DMS79 treated with DMSO at 0.1 percent for 48 hours (cell line): ENCODE measurements at regions not wholly inside any gene's neighbourhood (a gene's known extent, or its start where the extent isn't known, plus 50 kb on each side); places are given as distances from the start of the nearest gene placed in this dataset.

Experiments
- DNase-seq: peaks from one replicate; lab custom pipeline; 2025; lab: John Stamatoyannopoulos, UW

DNA sequence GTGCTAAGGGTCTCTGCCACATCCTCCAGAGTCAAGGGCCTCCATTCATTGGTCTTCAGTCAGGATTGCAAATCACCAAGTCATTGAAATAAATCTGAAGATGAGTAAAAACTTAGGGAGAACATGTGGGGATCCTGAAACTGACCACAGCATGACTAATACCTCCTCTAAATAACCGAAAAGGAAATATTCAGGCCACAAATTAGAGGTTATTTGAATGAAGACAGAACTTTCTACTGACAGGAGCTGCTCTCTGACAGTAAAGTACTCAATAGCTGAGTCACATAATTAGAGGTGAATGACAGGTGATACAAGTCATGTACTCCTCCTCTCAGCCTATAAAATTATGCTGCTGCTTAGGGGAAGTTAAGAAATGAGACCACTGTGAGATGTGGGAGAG is 240.2 kb upstream of the F9 start:
- no peak for DNase-seq

DNA sequence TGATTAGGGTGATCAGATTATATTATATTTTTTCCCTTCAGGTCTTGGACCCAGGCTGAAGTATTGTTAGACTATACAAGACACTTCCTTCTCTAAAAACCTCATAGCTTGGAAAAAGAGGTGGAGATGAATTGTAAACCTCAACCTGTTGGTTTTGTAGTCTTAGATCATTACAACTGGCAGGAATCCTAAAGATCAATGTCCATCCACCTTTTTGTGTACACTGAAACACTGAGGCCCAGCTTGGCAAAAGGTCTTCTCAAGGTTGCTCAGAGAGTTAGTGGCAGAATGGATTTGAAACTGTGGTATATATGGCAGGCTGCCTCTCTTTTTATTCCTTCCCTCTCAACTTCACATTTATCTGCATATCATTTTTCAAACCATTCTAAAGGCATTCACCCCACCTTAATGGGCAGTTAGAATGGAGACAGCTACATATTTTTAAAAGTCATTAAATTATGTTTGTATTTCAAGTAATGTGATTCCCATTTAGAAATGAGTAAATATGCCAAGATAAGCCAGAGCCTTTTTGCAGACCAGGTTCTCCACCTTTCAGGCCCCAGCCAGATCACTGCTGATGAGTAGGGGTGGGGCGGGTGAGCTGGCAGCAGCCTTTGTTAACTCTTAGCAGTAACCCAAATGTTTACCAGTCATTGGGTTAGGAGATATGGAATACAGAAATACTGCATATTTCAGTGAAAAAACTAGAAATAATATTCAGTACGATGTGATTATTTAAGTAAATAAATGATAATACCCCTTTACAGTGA is 243.2 kb upstream of the F9 start:
- no peak for DNase-seq

DNA sequence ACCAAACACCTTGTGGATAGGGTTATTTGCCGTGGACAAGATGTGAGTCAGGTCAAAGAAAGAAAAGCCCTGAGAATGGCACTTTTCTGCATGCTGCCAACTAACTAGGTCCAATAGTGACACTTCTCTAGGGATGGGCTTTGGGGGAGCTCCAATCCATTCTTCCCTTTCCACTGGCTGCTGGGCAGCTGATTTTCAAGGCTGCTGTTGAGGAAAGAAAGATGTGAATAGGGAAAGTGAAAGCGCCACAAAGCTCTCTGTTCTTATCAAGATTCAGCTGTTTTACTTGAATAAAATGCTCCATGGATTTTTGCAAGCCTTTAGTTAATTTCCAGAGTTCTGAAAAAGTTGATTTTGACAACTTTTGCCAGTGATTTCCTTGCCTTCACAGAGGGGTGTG is 244.2 kb upstream of the F9 start:
- no peak for DNase-seq

DNA sequence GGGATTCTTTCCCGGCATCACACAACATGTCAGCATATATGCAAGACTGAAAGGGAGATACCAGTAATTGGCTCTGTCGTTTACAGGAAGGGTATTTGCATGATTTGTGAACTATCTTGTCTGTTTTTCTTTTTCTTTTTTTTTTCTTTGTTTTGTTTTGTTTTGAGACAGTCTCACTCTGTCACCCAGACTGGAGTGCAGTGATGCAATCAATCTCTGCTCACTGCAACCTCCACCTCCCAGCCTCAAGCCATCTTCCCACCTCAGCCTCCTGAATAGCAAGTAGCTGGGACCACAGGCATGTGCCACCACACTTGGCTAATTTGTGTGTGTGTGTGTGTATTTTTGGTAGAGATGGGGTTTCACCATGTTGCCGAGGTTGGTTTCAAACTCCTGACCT is 262.7 kb upstream of the F9 start:
- no peak for DNase-seq

DNA sequence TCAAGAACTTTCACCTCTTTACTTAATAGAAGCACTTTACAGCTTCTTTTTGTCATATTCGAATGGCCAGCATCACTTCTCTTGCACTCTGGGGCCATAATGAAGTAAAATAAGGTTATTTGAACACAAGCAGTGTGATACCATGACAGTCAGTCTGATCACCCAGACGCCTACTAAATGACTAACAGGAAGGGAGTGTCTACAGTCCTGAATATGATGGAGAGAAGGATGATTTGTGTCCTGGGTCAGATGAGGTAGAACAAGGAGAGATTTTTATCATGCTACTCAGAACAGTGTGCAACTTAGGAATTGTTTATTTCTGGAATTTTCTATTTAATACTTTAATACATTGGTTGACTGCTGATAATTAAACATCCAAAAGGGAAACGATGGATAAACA is 284.2 kb upstream of the F9 start:
- no peak for DNase-seq

DNA sequence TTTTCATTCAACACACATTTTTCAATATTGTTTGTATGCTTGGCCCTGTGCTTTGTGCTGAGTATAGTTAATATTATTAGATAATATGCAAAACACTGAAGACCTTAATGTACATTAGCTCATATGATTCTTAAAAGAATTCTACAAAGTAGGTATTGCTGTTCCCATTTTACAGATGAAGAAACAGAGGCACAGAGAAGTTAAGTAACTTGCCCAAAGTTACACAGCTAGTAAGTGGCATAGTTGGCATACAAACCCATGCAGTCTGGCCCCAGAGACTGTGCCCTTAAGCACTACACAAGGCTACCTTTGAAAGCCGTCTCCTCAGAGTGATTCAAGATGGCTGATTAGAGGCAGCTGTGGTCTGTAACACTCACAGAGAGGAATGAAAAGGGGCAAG is 293.4 kb upstream of the F9 start:
- DNase-seq: no peak

DNA sequence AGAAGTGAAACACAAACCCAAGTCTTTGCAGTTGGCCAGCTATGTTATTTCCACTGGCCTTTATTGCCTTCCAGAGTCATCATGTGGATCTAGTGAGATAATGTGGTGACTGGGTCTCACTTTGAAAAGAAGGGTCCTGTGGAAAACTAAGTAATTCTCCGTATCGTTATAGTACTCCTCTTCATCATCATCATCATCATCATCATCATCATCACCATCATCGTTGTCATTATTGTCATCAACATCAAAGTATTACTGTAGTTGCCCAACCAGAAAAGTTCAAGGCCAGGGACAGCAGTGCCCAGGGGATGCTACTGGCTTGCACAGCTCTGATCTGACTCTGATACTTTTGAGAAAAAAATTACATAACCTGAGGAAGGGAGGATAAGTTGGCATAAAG is 295.6 kb upstream of the F9 start:
- DNase-seq: no peak

DNA sequence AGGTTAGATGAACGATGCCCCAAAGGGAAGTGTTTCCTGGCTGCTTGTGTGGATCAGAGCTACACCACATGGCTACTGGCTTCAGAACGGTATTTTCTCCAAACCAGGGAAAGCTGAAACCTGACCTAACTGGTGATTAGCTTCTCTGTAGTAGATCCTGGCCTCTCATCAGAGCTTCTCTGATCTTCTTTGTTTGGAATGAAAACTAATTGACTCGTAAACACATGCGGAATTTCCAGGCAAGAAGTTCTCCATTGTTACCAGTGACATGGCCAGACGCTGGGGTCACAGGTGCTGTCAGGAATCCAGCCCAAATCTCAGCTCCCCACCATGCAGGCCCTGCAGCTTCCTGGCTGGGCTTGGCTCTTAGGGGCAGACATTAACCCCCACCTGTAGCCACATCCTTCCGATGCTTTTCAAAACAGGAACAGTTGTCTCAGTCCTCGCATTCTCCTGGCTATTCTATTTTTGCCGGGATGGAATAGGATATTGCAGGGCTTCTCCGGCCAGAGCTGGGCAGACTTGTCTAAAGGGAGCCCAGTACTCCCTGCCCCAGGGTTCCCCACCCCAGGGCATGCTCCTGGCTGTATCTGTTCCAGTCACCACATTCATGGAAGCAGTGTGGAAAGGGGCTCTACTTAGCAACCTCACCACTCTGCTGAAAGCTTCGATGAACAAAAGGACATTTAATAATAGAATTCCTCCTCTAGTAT is 305.4 kb upstream of the F9 start:
- DNase-seq: no peak

DNA sequence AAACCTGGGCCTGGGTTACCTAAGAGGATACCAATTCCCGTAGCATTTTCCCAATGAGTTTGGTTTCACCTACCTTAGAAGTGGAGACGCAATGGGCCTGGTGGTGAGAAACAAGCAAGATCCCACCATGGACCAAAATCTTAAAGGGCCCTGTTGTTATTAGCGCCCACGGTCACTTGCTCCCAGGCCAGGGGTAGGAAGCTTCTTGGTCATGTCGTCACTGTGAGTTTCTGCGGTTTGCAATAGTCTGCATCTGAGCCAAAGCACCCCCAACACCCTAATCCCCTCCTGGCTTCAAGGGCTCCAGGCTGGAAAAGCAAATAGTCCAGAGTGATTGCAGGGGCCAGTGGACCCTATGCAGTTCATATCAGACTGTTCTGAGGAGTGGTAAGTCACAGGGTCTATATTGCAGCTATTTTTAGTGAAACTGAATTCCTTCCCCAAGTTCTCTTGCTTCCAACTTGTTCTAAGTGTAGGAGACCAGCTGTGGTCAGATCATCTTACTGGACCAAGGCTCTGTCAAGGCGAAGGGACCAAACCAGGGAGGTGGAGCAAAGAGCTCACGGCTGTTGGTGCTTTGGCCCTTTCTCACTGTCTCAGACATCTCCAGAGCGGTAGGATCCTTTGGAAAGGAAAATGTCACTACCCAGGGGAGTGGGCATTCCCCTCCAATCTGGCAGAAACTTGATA is 307.9 kb upstream of the F9 start:
- DNase-seq: no peak

DNA sequence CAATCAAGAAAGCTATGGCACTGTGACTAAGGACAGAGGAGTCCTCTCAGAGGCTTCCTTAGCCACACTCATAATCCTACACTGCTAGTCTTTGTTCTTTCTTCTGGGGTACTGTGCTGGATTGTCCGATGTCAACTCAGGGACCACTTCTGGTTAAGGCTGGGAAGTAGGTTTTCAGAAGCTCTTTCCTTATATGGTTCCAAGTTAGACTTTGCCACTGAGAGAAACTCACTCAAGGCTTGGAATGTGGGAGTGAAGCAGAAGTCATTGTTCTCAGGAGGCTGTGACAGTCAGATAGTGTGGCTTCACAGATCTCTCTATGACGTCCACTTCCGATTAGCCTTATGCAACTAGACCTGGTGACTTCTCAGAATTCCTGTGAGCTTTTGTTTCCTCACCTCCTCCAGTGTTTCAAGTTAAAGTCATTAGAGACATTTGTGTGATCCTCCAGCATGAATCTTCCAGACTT is 317.3 kb upstream of the F9 start:
- no peak for DNase-seq

DNA sequence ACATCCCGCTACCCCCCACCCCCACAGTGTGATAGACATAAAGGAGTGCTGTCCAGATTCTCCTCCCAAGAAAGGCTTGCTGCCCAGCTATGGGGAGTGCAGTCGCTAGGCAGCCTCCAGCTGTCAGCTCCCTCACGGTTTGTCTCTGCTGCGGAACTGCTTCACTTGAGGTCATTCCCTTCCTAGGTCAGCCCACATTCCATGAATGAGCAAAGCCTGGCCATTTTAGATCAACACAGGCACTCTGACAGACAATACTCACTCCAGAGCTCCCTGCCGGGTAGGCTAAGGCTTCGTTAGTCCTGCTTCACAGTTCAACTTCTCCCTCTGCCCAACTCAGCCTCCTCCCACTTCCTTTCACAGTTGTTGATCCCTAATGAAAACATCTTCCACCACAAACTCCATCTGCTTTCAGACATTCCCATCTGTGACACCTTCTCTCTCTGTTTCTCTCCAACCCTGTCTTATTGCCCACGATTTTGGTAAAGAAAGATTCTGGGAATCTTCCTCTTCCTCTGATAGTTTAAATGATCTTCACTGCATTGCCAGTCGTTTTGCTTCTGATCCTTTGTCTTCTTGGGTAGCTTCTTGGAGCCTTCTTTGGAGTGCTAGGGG is 318.9 kb upstream of the F9 start:
- no peak for DNase-seq

DNA sequence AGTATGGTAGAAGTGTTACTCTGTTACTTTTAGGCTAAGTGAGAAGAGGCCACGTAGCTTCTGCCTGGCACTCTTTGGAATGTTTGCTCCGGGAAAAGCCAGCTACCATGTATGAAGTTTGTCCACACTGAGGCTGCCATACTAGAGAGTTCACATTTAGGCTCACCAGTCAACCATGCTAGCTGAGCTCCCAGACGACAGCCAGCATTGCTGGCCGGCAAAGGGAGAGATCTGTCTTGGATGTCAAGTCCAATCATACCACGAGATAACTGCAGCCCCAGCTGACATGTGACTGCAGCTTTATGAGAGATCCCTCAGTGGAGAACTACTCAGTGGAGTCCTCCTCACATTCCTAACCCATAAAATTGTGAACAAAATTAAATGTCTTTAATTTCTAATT is 321.2 kb upstream of the F9 start:
- no peak for DNase-seq

DNA sequence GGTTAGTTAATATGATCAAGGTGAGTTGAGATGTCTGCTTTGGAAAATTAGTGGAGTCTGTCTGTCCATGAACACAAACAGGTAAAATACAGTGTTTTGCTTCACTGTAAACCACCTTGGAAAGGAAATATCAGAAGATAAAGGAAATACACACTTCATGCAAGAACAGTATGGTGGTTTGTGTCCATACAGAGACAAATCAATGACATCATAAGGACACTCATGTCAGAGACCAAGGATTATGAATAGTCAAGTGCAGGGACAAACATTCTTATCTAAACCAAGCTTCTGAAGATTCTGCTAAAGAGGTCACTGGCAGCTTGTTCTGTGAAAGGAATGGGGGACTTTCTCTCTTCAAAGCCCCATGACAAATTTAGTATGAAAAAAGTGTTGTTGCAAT is 322.9 kb upstream of the F9 start:
- DNase-seq: no peak

DNA sequence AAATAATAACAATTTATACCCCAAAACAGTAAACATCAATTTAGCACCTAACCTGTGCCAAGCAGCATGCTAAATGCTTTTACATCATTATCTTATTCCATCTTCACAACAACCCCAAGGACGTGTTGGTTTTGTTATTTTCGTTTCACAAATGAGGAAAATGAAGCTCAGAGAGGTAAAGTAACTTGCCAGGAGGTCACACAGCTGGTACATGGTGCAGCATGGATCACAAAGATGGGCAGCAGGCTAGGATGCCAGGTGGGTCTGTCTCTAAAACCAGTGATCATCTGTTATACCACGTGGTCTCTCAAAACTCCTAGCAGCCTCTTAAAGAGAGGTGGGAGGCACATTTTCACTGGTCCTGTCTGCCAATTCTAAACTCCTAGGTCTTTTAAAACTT is 323.6 kb upstream of the F9 start:
- no peak for DNase-seq

DNA sequence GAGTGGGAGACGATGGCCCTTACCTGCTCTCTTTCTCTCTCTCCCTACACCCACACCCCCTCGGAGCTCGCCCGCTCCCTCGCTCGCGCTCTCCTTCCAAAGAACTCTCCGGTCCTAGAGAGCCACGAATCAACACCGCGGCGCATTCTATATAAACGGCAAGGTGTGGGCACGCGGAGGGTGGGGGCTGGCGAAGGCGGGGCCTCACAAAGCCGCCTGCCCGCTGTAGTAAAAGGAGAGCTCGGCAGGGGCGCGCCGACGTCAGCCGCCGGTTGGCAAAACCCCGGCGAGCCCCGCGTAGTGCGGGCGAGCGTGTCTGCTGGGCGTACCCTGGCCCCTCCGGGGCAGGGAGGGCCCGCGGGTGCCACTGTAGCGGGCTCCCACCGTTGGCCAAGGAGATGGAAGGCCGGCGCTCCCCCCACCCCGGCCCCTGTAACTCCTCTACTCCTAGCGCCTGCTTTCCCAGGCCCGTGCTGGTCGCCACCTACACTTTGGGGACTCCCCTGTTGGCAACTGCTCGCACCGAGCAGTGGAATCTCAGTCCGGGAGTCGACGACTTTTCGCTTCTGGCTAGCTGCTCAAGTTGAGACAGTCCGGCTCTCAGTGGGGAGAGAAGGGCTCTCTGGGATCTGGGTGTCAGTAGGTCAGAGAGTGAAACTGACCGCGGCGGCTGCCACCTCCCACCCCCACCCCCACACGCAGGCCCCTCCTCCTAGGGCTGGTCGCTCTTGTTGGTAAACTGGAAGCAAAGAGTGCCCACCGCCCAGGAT is 325.5 kb upstream of the F9 start:
- DNase-seq: no peak

DNA sequence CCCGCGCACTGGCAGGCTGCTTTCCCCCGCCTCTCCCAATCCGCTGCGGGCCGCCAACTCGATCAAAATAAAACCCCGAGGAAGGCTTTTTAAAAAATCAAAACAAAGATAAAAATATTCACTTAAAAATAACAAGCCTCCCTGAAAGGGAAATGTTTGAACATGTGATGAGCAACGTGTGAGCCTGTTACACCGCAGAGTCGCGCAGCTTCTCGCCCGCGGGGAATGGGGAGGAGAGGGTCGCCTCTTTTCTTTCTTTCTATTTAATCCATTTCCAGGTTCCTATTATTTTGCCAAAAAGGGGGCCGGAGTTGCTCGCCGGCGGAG is 326.0 kb upstream of the F9 start:
- DNase-seq: no peak

DNA sequence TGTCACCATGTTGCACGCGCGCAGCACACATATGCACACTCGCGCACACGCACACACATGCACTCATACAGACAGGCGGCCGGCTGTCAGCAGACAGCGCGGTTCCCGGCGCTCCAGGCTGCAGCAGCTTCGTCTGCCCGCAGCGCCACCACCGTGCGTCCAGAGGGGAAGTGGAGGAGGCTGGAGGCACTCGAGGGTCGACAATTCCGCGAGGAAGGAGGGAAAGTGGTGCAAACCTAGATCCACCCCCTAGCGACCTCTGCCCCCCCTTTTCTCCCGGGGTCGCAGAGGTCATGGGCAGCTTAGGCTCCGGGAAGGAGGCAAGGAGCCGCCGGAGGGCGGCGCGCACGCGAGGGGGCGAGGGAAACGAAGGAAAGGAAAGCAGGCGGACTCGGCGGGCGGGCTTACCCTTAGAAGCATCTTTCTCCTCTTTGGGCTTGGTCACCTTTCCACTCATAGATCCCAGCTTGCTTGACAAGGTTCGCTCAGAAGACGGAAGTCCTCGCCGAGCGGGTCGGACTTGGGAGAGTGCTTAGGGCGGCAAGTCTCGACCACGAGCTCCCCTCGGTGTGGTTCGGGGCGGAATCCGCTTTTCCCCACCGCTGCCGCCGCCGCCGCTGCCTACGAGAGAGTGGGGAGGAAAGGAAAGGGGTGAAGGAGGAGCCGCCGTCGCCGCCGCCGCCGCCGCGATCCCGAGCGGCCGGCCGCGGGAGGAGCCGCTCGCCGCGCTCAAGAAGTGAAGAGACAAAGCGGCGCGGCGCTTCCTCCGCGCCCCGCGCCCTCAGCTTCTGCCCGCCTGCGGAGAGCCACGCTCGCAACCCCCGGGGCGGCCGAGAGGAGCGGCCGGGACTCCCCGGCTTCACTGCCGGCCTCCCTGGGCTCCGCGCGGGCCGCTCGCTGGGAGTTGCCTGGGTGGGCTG is 326.6 kb upstream of the F9 start:
- DNase-seq: no peak

DNA sequence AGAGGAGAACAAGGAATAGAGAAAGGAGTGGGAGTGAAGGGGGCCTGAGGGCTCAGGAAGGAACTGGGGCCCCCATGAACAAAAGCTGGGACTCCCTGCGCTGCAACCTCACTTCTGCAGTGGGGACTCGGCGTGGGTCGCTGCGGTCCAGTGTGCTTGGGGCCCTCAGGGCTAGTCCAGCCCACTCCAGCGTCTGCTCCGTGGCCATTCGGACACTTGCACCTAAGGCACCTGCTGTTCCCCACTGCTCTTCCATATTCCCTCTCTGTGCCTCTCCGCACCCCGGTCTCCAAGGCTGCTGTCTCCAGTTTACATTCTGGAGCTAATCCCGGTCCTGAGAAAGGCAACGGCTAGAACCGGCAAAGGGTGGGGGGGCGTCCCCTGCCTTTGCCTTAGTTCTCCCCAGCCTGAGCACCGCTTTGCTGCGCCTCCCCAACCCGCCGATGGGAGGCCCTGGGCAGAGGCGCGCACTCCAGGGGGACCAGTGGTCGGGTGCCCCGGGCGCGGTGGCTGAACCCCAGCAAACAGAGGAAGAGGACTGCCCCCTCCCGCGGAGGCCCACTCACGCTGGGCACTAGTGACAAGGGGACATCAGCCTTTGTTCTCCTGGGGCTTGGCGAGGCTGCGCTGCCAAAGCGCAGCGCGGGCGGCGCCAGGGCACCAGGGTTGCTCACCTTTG is 327.7 kb upstream of the F9 start:
- no peak for DNase-seq

DNA sequence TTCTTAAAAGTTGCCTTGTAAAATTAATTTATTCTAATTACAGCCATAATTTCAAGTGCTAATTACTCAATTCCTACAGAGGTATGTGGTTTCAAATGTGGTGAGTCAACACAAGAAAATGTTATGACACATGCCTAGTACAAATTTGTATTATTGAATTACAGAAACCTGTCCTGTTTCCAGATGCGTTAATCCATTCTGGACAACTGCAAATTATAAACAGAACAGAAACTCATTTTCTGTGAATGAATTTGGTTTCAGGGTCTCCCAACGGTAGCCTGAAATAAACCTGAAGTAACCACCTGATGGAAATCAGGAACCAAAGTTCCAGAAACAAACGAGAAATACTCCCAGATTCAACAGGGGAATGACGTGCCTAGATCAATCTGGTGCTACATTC is 328.6 kb upstream of the F9 start:
- DNase-seq: no peak

DNA sequence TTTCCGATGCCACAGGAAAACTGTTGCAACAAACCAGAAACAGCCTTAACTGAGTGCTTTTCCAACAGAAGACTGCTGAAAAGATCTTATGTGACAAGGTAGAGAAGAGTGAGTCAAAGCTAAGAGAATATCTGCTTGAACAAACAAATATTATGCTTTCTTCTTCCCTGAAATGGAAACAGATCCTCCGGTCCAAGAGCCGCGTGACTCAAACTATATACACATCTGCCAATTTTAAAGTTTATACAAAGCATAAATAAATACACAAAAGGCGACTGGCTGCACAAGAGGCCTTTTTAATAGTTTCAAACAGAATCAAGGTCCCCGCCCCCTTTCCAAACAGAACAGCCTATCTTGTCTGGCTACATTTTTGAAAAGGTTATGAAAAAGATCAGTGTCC is 329.7 kb upstream of the F9 start:
- no peak for DNase-seq

DNA sequence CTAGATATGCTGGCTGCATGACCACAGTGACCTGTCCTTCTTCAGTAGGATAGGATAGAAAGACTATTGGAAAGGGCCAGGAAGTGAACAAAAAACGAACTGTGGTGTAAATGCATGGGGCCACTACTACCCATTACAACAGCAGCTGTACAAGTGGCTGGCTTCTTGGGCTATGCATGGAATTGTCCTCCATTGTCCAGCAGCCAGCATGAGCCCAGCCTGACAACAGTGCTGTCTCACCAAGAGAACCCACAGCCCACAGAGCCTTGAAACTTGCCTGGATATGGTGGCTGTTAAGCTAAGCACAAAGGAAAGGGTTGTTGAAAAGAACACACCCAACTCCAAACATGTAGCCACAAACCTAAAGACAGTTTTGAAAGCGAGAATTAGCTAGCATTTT is 330.2 kb upstream of the F9 start:
- no peak for DNase-seq
